ENCODE measurements at regions not wholly inside any gene's neighbourhood (a gene's known extent, or its start where the extent isn't known, plus 50 kb on each side); places are given as distances from the start of the nearest gene placed in this dataset.

GRCh38 chr14:29062976-29063375 is 296.4 kb downstream of the FOXG1 start:
- no peak for ATAC-seq
- ChIA-PET POLR2A (no interaction called here), CTCF (no interaction called here)
- Mint-ChIP-seq H3K4me1 (no peaks in the 10 kb centered on the region), H3K27me3 (no peaks in the 10 kb centered on the region), H3K9me3 (peaks cover 3 to 28% (median 12%) of the 10 kb centered on the region in 11 donors), H3K27ac (no peak overlapping the region), H3K4me3 (no peak overlapping the region), H3K36me3 (no peaks in the 10 kb centered on the region)
- Histone ChIP-seq H3K9me3 (ENCODE audit: control insufficient read depth in 2 of 3, low read length in 3 of 3) (no peaks in the 10 kb centered on the region), H3K36me3 (ENCODE audit: control insufficient read depth in 2 of 3, insufficient read depth in 3 of 3, low read length in 3 of 3) (no peaks in the 10 kb centered on the region), H3K27ac (ENCODE audit: low read depth, low read length) (no peak overlapping the region), H3K27me3 (ENCODE audit: control insufficient read depth in 2 of 2, insufficient read depth in 2 of 2, low read length in 2 of 2) (no peaks in the 10 kb centered on the region), H3K4me1 (ENCODE audit: control insufficient read depth in 2 of 2, insufficient read depth in 2 of 2, low read length in 2 of 2) (no peaks in the 10 kb centered on the region), H3K4me3 (ENCODE audit: low read length) (no peak overlapping the region)
- intact Hi-C loops (cut with micrococcal nuclease), result no loop called here
- DNase-seq, result no peak

GRCh38 chr14:29064305-29064900 is 297.8 kb downstream of the FOXG1 start:
- peaks cover 3 to 33% (median 13%) of the 10 kb centered on the region in 11 donors for H3K9me3 Mint-ChIP-seq
- H3K27me3 Mint-ChIP-seq, result no peaks in the 10 kb centered on the region
- H3K4me1 Mint-ChIP-seq, result no peaks in the 10 kb centered on the region
- Histone ChIP-seq H3K36me3 (ENCODE audit: control insufficient read depth in 2 of 3, insufficient read depth in 3 of 3, low read length in 3 of 3) (no peaks in the 10 kb centered on the region), H3K4me3 (ENCODE audit: low read length) (no peak overlapping the region), H3K4me1 (ENCODE audit: control insufficient read depth in 2 of 2, insufficient read depth in 2 of 2, low read length in 2 of 2) (no peaks in the 10 kb centered on the region), H3K27me3 (ENCODE audit: control insufficient read depth in 2 of 2, insufficient read depth in 2 of 2, low read length in 2 of 2) (no peaks in the 10 kb centered on the region), H3K27ac (ENCODE audit: low read depth, low read length) (no peak overlapping the region), H3K9me3 (ENCODE audit: control insufficient read depth in 2 of 3, low read length in 3 of 3) (no peaks in the 10 kb centered on the region)
- POLR2A ChIA-PET, result no interaction called here
- no peak for DNase-seq
- H3K36me3 Mint-ChIP-seq, result no peaks in the 10 kb centered on the region
- H3K27ac Mint-ChIP-seq, result no peak overlapping the region
- intact Hi-C loops (cut with micrococcal nuclease), result no loop called here
- no peak overlapping the region for H3K4me3 Mint-ChIP-seq
- CTCF ChIA-PET, result no interaction called here
- no peak for ATAC-seq

- intact Hi-C loops (cut with micrococcal nuclease), result no loop called here
- ATAC-seq, result no peak
- POLR2A ChIA-PET, result no interaction called here
Measured at GRCh38 chr14:29069228-29069627, 302.6 kb downstream of the FOXG1 start.

GRCh38 chr14:29075761-29076160 is 309.2 kb downstream of the FOXG1 start:
- intact Hi-C loops (cut with micrococcal nuclease), result no loop called here
- Histone ChIP-seq H3K36me3 (ENCODE audit: control insufficient read depth in 2 of 3, insufficient read depth in 3 of 3, low read length in 3 of 3) (no peaks in the 10 kb centered on the region), H3K9me3 (ENCODE audit: control insufficient read depth in 2 of 3, low read length in 3 of 3) (no peaks in the 10 kb centered on the region), H3K4me1 (ENCODE audit: control insufficient read depth in 2 of 2, insufficient read depth in 2 of 2, low read length in 2 of 2) (no peaks in the 10 kb centered on the region), H3K27ac (ENCODE audit: low read depth, low read length) (no peak overlapping the region), H3K4me3 (ENCODE audit: low read length) (no peak overlapping the region), H3K27me3 (ENCODE audit: control insufficient read depth in 2 of 2, insufficient read depth in 2 of 2, low read length in 2 of 2) (no peaks in the 10 kb centered on the region)
- Mint-ChIP-seq H3K36me3 (peaks cover 0 to 5% (median 0%) of the 10 kb centered on the region in 5 donors), H3K27ac (no peak overlapping the region), H3K4me3 (no peak overlapping the region), H3K27me3 (no peaks in the 10 kb centered on the region), H3K9me3 (peaks cover 0 to 30% (median 13%) of the 10 kb centered on the region in 11 donors), H3K4me1 (peaks cover 0 to 2% (median 0%) of the 10 kb centered on the region in 7 donors)
- DNase-seq, result no peak
- no peak for ATAC-seq
- CTCF ChIA-PET, result interaction anchor here (0.6 kb wide), 1 partner anchor 463 kb away, joined by 6 read pairs; no protein-coding TSS in a partner anchor
- POLR2A ChIA-PET, result interaction anchor here (0.6 kb wide), 1 partner anchor 751 kb away, joined by 3 read pairs; no protein-coding TSS in a partner anchor

More at GRCh38 chr14:29069228-29069627, 302.6 kb downstream of the FOXG1 start:
- no peak for DNase-seq
- H3K36me3 Mint-ChIP-seq, result peaks cover 0 to 5% (median 0%) of the 10 kb centered on the region in 5 donors
- no peaks in the 10 kb centered on the region for H3K4me1 ChIP-seq (ENCODE audit: control insufficient read depth in 2 of 2, insufficient read depth in 2 of 2, low read length in 2 of 2)
- H3K4me1 Mint-ChIP-seq, result no peaks in the 10 kb centered on the region
- no peak overlapping the region for H3K27ac ChIP-seq (ENCODE audit: low read depth, low read length)
- H3K9me3 ChIP-seq (ENCODE audit: control insufficient read depth in 2 of 3, low read length in 3 of 3), result no peaks in the 10 kb centered on the region
- no peak overlapping the region for H3K4me3 ChIP-seq (ENCODE audit: low read length)
- H3K27me3 ChIP-seq (ENCODE audit: control insufficient read depth in 2 of 2, insufficient read depth in 2 of 2, low read length in 2 of 2), result no peaks in the 10 kb centered on the region
- no peak overlapping the region for H3K4me3 Mint-ChIP-seq
- H3K36me3 ChIP-seq (ENCODE audit: control insufficient read depth in 2 of 3, insufficient read depth in 3 of 3, low read length in 3 of 3), result no peaks in the 10 kb centered on the region
- H3K9me3 Mint-ChIP-seq, result peaks cover 7 to 40% (median 17%) of the 10 kb centered on the region in 11 donors
- CTCF ChIA-PET, result no interaction called here
- H3K27ac Mint-ChIP-seq, result no peak overlapping the region
- H3K27me3 Mint-ChIP-seq, result no peaks in the 10 kb centered on the region

- H3K9me3 Mint-ChIP-seq, result peaks cover 0 to 28% (median 11%) of the 10 kb centered on the region in 11 donors
Measured at GRCh38 chr14:29077916-29078315, 311.3 kb downstream of the FOXG1 start.

GRCh38 chr14:29078810-29079522 is 312.4 kb downstream of the FOXG1 start:
- Mint-ChIP-seq H3K9me3 (peaks cover 0 to 22% (median 9%) of the 10 kb centered on the region in 11 donors), H3K36me3 (peaks cover 0 to 5% (median 0%) of the 10 kb centered on the region in 5 donors), H3K27me3 (no peaks in the 10 kb centered on the region), H3K4me3 (no peak overlapping the region), H3K4me1 (peaks cover 0 to 2% (median 0%) of the 10 kb centered on the region in 7 donors), H3K27ac (no peak overlapping the region)
- no peak overlapping the region for H3K27ac ChIP-seq (ENCODE audit: low read depth, low read length)
- no peak overlapping the region for H3K4me3 ChIP-seq (ENCODE audit: low read length)
- ChIA-PET POLR2A (no interaction called here), CTCF (no interaction called here)
- no peak for ATAC-seq
- DNase-seq, result no peak
- H3K36me3 ChIP-seq (ENCODE audit: control insufficient read depth in 2 of 3, insufficient read depth in 3 of 3, low read length in 3 of 3), result no peaks in the 10 kb centered on the region
- no peaks in the 10 kb centered on the region for H3K4me1 ChIP-seq (ENCODE audit: control insufficient read depth in 2 of 2, insufficient read depth in 2 of 2, low read length in 2 of 2)
- H3K27me3 ChIP-seq (ENCODE audit: control insufficient read depth in 2 of 2, insufficient read depth in 2 of 2, low read length in 2 of 2), result no peaks in the 10 kb centered on the region
- intact Hi-C loops (cut with micrococcal nuclease), result no loop called here
- no peaks in the 10 kb centered on the region for H3K9me3 ChIP-seq (ENCODE audit: control insufficient read depth in 2 of 3, low read length in 3 of 3)

More at GRCh38 chr14:29077916-29078315, 311.3 kb downstream of the FOXG1 start:
- H3K27me3 Mint-ChIP-seq, result no peaks in the 10 kb centered on the region
- H3K27ac ChIP-seq (ENCODE audit: low read depth, low read length), result no peak overlapping the region
- H3K9me3 ChIP-seq (ENCODE audit: control insufficient read depth in 2 of 3, low read length in 3 of 3), result no peaks in the 10 kb centered on the region
- peaks cover 0 to 2% (median 0%) of the 10 kb centered on the region in 7 donors for H3K4me1 Mint-ChIP-seq
- no peaks in the 10 kb centered on the region for H3K4me1 ChIP-seq (ENCODE audit: control insufficient read depth in 2 of 2, insufficient read depth in 2 of 2, low read length in 2 of 2)
- ChIA-PET POLR2A (no interaction called here), CTCF (no interaction called here)
- H3K4me3 Mint-ChIP-seq, result no peak overlapping the region
- intact Hi-C loops (cut with micrococcal nuclease), result no loop called here
- peaks cover 0 to 5% (median 0%) of the 10 kb centered on the region in 5 donors for H3K36me3 Mint-ChIP-seq
- H3K36me3 ChIP-seq (ENCODE audit: control insufficient read depth in 2 of 3, insufficient read depth in 3 of 3, low read length in 3 of 3), result no peaks in the 10 kb centered on the region
- no peak overlapping the region for H3K4me3 ChIP-seq (ENCODE audit: low read length)
- no peaks in the 10 kb centered on the region for H3K27me3 ChIP-seq (ENCODE audit: control insufficient read depth in 2 of 2, insufficient read depth in 2 of 2, low read length in 2 of 2)
- H3K27ac Mint-ChIP-seq, result no peak overlapping the region
- no peak for ATAC-seq
- no peak for DNase-seq

- CTCF ChIA-PET, result no interaction called here
- DNase-seq, result no peak
- Histone ChIP-seq H3K9me3 (ENCODE audit: control insufficient read depth in 2 of 3, low read length in 3 of 3) (peaks cover 0 to 4% (median 0%) of the 10 kb centered on the region in 3 experiments), H3K4me3 (ENCODE audit: low read length) (no peak overlapping the region), H3K27ac (ENCODE audit: low read depth, low read length) (no peak overlapping the region), H3K4me1 (ENCODE audit: control insufficient read depth in 2 of 2, insufficient read depth in 2 of 2, low read length in 2 of 2) (no peaks in the 10 kb centered on the region), H3K36me3 (ENCODE audit: control insufficient read depth in 2 of 3, insufficient read depth in 3 of 3, low read length in 3 of 3) (no peaks in the 10 kb centered on the region), H3K27me3 (ENCODE audit: control insufficient read depth in 2 of 2, insufficient read depth in 2 of 2, low read length in 2 of 2) (no peaks in the 10 kb centered on the region)
- no peak overlapping the region for H3K4me3 Mint-ChIP-seq
- POLR2A ChIA-PET, result no interaction called here
- intact Hi-C loops (cut with micrococcal nuclease), result no loop called here
- H3K36me3 Mint-ChIP-seq, result peaks cover 0 to 3% (median 0%) of the 10 kb centered on the region in 5 donors
- H3K27me3 Mint-ChIP-seq, result no peaks in the 10 kb centered on the region
- peaks cover 2 to 32% (median 9%) of the 10 kb centered on the region in 11 donors for H3K9me3 Mint-ChIP-seq
- no peaks in the 10 kb centered on the region for H3K4me1 Mint-ChIP-seq
- no peak overlapping the region for H3K27ac Mint-ChIP-seq
- ATAC-seq, result no peak
Measured at GRCh38 chr14:29085546-29085945, 319.0 kb downstream of the FOXG1 start.
